ENCODE measurements at regions not wholly inside any gene's neighbourhood (a gene's known extent, or its start where the extent isn't known, plus 50 kb on each side); places are given as distances from the start of the nearest gene placed in this dataset.

GRCh38 chr11:34830648-34831047 lies 85.5 kb downstream of the APIP start:
- TF ChIP-seq, protein P1, sequence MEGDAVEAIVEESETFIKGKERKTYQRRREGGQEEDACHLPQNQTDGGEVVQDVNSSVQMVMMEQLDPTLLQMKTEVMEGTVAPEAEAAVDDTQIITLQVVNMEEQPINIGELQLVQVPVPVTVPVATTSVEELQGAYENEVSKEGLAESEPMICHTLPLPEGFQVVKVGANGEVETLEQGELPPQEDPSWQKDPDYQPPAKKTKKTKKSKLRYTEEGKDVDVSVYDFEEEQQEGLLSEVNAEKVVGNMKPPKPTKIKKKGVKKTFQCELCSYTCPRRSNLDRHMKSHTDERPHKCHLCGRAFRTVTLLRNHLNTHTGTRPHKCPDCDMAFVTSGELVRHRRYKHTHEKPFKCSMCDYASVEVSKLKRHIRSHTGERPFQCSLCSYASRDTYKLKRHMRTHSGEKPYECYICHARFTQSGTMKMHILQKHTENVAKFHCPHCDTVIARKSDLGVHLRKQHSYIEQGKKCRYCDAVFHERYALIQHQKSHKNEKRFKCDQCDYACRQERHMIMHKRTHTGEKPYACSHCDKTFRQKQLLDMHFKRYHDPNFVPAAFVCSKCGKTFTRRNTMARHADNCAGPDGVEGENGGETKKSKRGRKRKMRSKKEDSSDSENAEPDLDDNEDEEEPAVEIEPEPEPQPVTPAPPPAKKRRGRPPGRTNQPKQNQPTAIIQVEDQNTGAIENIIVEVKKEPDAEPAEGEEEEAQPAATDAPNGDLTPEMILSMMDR (IDR thresholded peaks at IDR 0.05; ENCODE audit: control insufficient read depth, insufficient read depth, low read depth, low read length, missing control alignments) = no peak
- no peak overlapping the region for H3K4me3 ChIP-seq (ENCODE audit: control insufficient read depth, low read depth, low read length)
- DNase-seq (ENCODE audit: low read depth) = no peak

GRCh38 chr11:34830035-34830434 lies 86.1 kb downstream of the APIP start:
- H3K4me3 ChIP-seq (ENCODE audit: control insufficient read depth, low read depth, low read length) = no peak overlapping the region
- TF ChIP-seq, protein P1 (IDR thresholded peaks at IDR 0.05; ENCODE audit: control insufficient read depth, insufficient read depth, low read depth, low read length, missing control alignments) = no peak
- no peak for DNase-seq (ENCODE audit: low read depth)

- DNase-seq (ENCODE audit: low read depth) = no peak
- no peak overlapping the region for H3K4me3 ChIP-seq (ENCODE audit: control insufficient read depth, low read depth, low read length)
- TF ChIP-seq, protein P1 (IDR thresholded peaks at IDR 0.05; ENCODE audit: control insufficient read depth, insufficient read depth, low read depth, low read length, missing control alignments) = no peak
Observed at GRCh38 chr11:34827228-34827627, 89.0 kb downstream of the APIP start.

GRCh38 chr11:34826384-34826726 lies 89.8 kb downstream of the APIP start:
- TF ChIP-seq, protein P1 (IDR thresholded peaks at IDR 0.05; ENCODE audit: control insufficient read depth, insufficient read depth, low read depth, low read length, missing control alignments) = no peak
- DNase-seq (ENCODE audit: low read depth) = no peak
- no peak overlapping the region for H3K4me3 ChIP-seq (ENCODE audit: control insufficient read depth, low read depth, low read length)

- no peak for DNase-seq (ENCODE audit: low read depth)
- TF ChIP-seq, protein P1 (IDR thresholded peaks at IDR 0.05; ENCODE audit: control insufficient read depth, insufficient read depth, low read depth, low read length, missing control alignments) = no peak
- H3K4me3 ChIP-seq (ENCODE audit: control insufficient read depth, low read depth, low read length) = no peak overlapping the region
Observed at GRCh38 chr11:34825670-34826383, 90.4 kb downstream of the APIP start.

- no peak overlapping the region for H3K4me3 ChIP-seq (ENCODE audit: control insufficient read depth, low read depth, low read length)
- no peak for DNase-seq (ENCODE audit: low read depth)
- TF ChIP-seq, protein P1 (IDR thresholded peaks at IDR 0.05; ENCODE audit: control insufficient read depth, insufficient read depth, low read depth, low read length, missing control alignments) = no peak
Observed at GRCh38 chr11:34825315-34825669, 90.9 kb downstream of the APIP start.
